LNCAP (cell line): ENCODE measurements at regions not wholly inside any gene's neighbourhood (a gene's known extent, or its start where the extent isn't known, plus 50 kb on each side); places are given as distances from the start of the nearest gene placed in this dataset.

Source experiments
- TF ChIP-seq, protein P1 (sequence below): fragments of 450-650 bp; IDR thresholded peaks from 2 replicates; pipeline ENCODE4 v1.5.1; 2017; ENCODE audit warnings: mild to moderate bottlenecking

DNA sequence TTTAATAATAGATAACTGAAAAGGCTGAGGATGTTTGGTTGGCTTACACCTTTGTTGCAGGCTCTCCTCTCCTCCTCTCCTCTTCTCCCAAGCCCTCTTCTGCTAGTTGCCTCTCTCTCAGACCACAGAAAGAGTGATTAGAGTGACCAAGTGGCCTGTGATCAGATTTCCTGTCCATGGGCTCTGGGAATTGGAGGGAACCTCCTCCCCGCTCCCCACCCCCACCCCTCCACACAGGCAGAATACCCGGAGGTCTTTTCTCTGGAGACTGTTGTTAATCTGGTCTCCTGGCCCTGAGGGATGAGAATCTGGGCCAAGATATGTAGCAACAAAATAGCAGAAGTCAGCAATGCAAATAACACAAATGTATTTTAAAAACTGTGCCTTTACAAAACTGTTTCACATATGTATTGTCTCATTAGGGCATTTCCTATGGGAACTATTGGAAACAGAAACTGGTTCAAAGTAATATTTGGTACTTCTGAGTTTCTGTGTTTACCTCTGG lies 361.3 kb downstream of the NR2F1-AS1 start:
- TF ChIP-seq, protein P1, sequence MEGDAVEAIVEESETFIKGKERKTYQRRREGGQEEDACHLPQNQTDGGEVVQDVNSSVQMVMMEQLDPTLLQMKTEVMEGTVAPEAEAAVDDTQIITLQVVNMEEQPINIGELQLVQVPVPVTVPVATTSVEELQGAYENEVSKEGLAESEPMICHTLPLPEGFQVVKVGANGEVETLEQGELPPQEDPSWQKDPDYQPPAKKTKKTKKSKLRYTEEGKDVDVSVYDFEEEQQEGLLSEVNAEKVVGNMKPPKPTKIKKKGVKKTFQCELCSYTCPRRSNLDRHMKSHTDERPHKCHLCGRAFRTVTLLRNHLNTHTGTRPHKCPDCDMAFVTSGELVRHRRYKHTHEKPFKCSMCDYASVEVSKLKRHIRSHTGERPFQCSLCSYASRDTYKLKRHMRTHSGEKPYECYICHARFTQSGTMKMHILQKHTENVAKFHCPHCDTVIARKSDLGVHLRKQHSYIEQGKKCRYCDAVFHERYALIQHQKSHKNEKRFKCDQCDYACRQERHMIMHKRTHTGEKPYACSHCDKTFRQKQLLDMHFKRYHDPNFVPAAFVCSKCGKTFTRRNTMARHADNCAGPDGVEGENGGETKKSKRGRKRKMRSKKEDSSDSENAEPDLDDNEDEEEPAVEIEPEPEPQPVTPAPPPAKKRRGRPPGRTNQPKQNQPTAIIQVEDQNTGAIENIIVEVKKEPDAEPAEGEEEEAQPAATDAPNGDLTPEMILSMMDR = no peak

DNA sequence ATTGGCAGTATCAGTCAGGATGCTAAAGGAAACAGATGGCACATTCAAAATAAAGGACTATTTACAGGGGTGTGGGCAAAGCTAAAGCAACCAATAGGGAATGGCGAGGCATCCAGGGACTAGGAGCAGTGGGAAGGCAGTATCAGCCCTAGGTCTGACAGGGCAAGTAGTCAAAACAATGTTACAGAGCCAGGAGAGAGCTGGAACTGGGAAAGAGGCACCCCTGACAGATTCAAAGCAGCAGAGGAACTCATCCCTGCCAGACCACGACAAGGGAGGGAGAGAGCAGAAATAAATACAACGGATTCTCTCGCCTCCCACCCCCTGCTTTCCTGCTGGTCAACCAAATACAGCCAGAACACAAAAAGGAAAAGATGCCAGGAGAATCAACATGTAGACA lies 371.5 kb downstream of the NR2F1-AS1 start:
- TF ChIP-seq, protein P1 = no peak

- TF ChIP-seq, protein P1 = no peak
These were observed 372.8 kb downstream of the NR2F1-AS1 start for GRCh38 chr5:93208141-93208751.

- TF ChIP-seq, protein P1 = no peak
These were observed 374.8 kb downstream of the NR2F1-AS1 start for GRCh38 chr5:93206203-93206602.

DNA sequence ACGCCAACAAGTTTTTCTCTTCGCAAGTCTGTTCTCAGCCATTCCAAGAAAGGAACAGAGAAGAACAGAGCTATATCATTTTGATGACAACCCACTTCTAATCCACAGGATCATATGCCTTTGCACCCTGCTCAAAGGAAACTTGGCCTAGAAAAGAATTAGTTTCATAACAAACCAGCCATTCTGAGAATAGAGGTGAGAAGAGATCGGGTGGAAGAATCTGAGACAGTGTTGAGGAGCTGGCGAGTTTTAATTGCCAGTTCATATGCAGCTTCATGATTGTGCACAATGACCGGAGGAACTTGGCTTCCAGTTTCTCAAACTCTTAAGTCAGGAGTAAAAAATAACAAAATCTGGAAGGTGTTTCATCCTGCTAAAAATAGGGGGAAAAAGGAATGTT lies 380.0 kb downstream of the NR2F1-AS1 start:
- TF ChIP-seq, protein P1 = no peak

- TF ChIP-seq, protein P1 = no peak
These were observed 384.0 kb downstream of the NR2F1-AS1 start for GRCh38 chr5:93196986-93197385.

GRCh38 chr5:93193431-93194347 lies 387.3 kb downstream of the NR2F1-AS1 start:
- TF ChIP-seq, protein P1 = no peak
